ELR (cell line): ENCODE measurements at regions not wholly inside any gene's neighbourhood (a gene's known extent, or its start where the extent isn't known, plus 50 kb on each side); places are given as distances from the start of the nearest gene placed in this dataset.

ENCODE experiments used
- DNase-seq: peaks from one replicate; pipeline ENCODE4 v3.0.0-alpha.2; 2015; ENCODE audit warnings: low read depth

DNA sequence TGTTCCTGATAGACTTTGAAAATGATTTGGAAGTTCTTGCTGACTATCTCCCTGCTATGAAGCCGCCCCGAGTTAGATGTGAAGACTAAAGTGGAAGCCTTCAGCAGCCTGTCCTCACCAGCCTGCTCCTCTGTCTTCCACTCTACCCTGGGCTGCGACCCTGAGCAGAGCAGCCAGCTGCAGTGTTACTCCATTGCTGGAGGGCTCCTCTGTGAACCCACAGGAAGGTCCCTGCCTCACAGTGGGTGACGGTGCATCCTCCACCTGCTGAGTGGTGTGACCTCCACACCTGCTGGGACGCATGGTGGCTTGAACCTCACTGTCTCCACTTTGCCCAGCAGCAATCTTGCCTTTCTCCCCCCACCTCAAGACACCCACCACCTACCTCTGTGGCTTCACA is 116.4 kb downstream of the IRS2 start:
- DNase-seq = no peak

DNA sequence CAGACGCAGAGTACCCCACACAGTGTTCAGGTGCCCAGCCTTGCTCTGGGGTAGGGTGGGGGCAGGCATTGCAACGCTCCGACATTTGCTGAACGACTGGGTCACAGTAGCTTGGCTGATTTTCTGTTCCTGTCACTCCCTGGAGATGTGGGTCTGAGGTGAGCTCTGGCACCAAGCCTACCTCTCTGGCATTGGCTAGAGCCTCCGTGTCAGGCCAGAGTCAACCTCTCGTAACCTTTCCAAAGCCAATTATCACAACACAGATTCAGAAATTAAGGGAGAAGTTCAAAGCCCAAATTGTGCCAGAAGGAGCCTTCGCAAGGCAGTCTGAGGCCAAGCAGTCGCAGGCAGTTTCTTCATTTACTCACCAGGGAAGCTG is 117.2 kb downstream of the IRS2 start:
- DNase-seq = no peak

DNA sequence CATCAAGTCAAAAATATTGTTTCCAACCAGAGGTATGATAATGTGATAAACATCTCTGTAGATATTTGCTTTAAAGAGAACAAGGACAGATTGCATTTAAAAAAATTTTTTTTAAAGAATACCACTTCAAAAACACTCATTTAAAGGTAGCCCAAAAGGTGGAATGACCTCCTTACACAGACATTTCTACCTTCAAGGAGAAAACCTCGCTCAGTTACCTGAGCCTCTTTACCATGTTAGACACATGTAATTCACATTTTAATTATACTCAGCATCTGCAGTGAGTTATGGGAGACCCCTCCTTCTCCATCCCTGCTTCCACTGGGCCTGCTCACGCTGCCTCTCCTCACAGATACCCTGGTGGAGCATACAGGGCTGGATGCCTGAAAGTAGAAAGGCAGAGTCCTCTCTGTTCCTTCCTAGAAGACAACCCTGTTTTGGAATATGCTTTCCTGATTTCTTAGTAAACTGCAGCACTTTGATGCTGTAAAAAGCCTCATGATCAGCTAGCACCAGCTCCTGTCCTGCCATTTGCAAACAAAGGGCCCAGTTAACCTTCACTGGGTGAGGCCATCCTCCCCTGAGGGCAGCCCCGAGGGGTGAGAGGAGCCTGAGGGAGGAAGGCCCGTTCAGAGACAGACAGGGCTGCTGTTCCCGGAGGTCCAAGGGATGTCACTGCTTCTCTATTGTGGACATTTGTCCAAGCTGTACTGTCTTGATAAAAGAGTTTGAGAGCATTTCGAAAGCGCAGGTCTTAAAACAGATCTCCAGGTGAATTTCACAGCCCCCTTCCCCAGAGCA is 117.8 kb downstream of the IRS2 start:
- no peak for DNase-seq

DNA sequence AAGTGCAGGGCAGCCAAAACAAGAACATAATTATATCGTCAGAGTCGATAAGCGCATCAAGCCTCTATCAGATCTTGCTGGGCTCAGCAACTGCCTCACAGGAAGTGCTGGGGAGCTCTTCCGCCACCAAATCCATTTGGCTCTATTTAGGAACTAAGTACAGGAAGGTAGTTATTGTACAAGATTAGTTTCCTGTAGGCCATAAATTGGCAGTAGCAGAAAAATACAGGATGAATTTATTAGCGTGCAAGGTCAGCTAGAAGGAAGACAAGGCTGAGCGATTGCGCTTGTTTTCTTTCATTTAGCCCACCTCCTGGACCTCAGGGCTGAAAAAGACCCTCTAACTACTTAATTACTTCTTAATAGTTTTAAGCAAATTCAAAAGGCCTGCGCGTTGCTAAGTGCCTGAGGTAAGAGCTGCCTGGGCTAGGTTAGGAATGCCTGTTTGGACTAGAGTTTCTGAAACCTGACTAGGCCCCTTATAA is 118.5 kb downstream of the IRS2 start:
- no peak for DNase-seq

DNA sequence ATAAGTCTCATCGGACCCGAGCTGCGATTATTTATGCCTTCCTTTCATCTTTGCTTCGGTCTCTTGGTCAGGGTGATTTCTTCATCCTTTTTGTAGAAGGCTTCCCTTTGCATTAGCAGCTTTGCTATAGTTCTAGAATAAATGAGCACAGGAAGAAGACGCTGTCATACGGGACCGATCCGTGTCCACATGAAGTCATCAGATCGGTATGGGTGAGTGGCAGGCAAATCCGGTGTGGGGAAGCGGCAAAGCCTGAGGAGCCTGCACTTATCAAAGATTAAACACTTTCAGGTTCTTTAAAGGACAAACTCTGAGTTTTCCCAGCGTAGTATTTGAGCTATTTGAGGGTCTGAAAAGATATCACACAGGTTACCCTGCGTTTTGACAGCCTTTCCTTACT is 119.3 kb downstream of the IRS2 start:
- peak; percentile 56 for DNase-seq

DNA sequence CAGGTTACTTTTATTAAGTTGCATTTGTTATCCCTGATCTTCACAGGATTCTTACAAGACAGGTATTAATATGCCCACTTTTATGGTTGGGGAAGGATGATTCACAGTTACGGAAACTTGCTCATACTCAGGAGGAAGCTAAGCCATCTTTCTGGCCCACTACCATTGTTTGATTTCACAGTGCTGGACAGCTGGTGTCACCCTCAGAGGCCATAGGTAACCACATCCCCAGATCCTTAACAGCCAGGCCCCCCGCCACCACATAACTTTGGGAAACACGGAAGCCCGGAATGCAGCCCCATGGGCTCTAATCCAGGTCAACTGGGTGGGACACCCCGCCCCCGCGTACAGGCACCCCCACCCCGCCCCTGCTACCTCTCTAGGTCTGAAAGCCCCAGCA is 119.7 kb downstream of the IRS2 start:
- DNase-seq = no peak

DNA sequence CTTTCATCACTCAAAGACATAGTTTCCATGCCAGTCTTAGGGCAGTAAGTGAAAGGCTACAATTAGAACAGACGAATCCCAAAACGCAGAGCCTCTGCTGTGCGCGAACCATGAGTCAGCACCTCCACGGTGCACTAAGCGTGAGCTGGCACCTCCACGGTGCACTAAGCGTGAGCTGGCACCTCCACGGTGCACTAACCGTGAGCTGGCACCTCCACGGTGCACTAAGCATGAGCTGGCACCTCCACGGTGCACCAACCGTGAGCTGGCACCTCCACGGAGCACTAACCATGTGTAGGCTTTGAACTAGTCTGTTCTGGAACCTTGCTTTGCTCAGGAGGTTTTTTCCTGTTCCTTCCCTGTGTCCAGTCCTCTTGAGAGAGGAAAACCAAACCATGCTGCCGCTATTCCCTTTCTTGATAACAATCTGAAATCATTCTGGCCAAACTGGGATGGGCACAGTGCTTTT is 120.6 kb downstream of the IRS2 start:
- no peak for DNase-seq

DNA sequence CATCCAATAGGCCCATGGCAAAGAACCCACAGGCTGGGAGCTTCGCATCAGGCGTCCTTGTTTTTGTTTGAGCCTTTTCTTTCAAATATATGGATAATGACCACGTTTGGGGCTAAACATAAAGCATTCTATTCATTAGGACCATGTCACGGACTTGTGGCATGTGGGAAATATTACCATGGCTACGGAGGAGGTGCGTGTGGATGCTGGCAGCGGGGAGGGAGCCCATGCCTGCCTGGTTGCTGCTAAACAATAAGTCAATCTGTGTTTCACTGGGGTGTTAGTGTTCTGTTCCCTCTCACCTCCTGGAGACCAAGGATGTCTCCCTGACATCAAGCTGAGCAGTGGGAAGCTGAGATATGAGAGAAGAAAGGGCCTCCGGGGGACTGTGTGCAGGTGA is 121.1 kb downstream of the IRS2 start:
- DNase-seq = no peak

DNA sequence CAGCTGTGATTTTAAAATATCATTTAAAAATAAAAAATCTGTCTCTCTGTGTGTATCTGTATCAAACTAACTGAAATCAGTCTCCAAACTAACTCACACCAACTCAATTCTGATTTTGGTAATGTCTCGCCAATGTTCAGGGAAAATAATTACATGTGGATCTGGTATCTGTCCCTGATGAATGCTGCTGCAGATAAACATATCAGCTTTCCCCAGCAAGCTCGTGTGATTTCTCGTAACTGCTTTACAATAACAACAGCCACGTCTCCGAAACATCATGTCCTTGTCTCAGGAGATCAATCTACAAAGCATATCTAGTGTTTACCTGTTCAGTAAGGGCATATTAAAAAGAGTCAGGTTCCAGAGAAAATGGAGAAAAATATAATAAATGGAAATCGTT is 129.0 kb downstream of the IRS2 start:
- no peak for DNase-seq

DNA sequence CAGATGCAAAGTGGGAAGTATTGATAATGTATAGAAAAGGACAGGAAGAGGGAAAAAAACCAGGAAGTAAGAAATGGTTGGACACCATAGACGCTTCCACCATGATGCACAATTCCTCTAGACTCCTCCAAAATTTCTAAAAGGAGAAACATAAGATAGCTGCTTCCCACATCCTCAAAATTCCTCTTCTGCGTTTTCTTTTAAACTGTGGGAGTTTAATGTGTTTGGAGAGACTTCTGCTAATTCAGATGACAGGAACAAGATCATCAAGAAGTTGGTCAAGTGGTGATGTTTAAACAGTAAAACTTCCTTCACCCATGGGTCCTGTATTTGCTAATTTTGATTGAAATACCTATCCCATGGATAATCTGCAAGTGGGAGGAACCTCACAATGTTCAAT is 130.2 kb downstream of the IRS2 start:
- no peak for DNase-seq

DNA sequence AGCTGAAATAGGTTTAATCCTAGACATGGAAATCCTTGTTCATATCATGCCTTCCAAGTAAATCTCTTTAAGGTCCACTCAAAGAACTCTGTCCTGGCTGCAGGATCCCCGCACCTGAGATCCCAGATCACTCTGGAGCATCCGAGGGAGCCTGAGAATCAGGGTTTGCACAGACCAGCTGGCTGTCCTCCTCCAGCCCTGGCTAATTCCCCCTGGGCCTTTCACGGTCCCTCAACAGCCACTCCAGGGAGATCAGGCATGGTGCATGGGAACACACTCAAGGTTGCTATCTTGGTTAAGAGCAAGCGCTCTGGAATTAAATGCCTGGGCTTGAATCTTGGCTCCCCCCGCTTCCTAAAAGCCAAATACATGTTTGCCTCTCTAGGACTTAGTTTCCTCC is 130.8 kb downstream of the IRS2 start:
- DNase-seq = no peak

DNA sequence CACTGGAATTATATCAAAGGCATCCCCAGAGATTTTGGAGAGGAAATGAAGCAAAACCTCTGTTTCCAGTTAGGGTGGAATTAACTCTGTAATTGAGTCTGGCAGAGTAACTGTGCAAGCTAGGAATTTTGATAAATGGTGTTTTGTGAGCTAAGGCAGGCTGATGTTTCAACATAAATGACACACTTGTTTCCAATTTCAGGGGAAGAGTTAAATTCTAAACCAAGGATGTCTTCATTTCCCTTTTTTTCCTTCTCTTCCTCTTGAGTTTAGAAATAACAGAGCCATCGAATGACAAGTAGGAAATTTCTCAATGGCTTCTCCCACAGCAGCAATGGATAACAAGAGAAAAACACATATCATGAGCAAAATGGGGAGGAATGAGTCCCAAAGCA is 131.2 kb downstream of the IRS2 start:
- no peak for DNase-seq

DNA sequence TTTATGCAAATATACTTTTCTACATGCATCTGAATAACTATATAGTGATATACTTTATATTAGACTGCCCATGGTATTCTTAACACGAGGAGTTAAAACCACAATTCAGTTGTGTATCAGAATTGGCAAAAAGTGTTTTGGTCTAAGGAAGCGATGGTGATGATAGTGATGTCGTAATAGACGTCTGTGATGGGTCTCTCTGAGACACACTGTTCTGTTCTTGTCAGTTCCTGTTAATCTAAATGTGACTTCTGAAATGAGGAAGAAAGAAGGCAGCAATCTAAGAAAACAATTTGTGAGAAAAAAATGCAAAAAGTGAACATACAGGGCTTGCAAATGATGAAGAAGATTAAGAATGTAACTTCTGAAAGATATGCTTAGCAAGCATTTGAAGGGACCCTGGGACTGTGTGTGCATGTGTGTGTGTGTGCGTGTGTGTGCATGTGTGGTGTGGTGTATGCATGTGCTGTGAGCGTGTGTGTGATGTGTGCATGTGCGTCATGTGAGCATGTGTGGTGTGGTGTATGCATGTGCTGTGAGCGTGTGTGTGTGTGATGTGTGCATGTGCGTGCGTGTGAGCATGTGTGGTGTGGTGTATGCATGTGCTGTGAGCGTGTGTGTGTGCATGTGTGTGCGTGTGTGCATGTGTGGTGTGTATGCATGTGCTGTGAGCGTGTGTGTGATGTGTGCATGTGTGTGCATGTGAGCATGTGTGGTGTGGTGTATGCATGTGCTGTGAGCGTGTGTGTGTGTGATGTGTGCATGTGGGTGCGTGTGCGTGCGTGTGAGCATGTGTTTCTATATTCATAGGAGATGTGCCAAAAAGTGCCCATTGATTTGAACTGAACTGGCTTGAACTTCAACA is 131.8 kb downstream of the IRS2 start:
- no peak for DNase-seq

DNA sequence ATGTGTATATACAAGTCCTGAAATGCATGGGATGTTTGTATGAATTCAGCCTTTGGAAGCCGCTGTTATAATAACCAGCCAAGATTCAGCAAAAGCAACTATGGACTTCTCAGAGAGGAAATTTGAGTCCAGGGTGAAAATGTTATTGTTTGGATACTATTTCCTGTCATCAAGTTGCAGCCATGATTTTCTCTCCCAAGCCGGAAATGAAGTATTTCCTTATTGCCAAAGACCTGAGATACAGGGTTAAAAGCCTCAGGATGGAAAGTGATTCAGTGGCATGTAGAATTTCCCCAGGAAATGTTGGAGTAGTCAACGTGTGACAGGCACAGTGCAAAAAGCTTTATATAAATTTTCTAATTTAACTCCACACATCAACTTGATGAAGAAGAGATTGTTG is 133.9 kb downstream of the IRS2 start:
- peak; percentile 45 for DNase-seq

DNA sequence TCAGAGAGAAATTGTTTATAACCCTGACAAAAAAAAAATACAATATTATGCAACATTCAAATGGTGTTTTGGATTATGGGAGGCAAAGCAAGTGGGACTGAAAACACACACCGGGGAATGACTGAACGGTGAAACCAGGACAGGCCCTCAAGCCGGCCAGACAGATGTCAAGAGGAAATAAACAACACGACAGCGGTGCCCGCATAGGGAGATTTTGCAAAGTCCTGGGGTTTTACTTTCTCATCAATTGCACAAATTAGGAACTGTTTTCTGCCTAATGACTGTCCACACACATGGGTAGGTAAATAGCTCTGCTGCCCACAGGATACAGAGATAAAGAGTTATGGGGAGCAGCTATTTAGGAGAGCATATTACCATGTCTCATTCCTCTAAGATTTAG is 134.5 kb downstream of the IRS2 start:
- DNase-seq = no peak

DNA sequence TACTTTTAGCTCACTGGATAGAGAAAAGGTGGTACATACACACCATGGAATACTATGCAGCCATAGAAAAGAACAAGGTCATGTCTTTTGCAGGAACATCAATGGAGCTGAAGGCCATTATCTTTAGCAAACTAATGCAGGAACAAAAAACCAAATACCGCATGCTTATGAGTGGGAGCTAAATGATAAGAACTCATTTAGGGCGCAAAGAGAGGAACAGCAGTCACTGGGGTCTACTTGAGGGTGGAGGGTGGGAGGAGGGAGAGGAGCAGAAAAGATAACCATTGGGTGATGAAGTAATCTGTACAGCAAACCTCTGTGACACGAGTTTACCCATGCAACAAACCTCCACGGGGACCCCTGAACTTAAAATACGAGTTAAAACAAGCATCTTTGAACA is 135.1 kb downstream of the IRS2 start:
- DNase-seq = no peak

DNA sequence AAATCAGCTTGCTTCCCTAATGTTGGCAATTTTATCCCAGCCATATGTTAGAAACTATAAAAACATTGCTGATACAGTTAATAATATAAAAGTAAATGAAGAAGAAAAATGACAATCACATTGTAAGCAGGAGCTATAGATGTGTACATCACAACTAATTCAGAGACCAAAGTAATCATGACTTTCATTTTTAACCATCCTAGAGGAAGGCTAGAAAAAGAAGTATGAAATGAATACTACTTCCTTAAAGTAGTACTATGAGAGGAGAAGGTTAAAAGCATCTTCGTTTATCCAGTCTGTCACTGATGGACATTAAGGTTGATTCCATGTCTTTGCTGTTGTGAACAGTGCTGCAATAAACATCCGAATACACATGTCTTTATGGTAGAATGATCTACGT is 135.5 kb downstream of the IRS2 start:
- no peak for DNase-seq

DNA sequence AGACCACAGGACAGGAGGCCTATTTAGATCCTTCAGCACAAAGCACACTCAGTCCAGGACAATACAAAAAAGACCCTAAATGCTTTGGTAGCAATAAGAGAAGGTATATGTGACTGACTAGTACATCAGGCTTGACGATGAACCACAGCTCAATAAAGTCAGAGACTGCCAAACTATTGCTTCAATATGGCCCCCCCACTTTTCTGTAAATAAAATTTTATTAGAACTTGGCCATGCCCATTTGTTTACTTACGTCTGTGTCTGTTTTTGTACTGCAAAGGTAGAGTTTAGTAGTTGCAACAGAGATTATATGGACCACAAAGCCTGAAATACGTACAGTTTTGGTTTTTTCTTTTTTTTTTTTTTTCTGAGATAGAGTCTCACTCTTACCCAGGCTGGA is 136.7 kb downstream of the IRS2 start:
- DNase-seq = no peak

DNA sequence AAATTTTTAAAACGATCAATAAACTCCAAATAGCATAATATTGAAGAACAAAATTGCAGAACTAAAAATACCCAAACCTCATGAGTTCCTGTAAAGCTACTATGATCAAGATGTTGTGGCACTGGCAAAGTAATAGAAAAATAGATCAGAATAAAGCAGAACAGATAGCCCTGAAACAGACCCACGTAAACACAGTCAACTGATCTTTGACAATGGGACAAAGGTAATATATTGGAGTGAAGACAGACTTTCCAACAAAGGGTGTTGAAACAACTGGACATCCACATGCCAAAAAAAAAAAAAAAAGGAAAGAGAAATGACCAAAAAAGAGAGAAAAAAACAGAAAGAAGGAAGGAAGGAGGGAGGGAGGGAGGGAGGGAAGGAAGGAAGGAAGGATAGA is 138.7 kb downstream of the IRS2 start:
- DNase-seq = no peak

DNA sequence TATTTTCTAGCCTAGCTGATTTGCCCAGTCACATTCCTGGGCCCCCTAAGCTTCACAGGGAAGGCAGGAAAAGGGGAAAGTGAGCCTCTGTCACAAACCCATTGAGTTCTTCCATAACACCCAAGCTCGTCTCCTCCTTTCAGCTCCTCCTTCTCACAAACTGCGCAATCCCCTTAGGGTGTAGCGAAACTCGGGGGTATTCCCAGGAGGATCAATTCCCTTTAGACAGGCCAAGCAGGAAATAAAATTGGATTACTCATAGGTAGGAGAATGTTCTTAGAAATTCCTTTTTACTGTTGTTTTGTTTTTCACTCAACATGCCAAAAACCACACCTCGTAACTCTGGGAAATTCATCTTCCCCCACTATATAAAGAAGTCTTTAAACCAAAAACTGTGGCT is 139.3 kb downstream of the IRS2 start:
- peak; percentile 46 for DNase-seq

DNA sequence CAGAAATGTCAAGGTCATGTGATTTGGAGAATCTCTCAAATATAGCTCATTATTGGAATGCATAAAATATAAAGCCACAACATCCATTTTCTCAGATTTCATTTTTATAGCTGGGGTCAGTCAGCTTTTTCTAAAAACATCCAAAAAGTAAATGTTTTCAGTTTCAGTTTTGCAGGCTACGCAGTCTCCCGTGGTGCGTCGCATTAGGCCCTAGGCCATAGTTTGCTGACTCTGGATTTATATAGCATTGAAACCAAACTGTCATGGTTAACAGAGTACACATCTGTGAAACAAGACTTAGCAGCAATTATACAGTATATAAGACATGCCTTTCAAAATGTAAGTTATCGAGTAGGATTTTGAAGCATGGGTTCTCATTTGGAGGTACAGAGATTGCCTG is 140.0 kb downstream of the IRS2 start:
- no peak for DNase-seq

DNA sequence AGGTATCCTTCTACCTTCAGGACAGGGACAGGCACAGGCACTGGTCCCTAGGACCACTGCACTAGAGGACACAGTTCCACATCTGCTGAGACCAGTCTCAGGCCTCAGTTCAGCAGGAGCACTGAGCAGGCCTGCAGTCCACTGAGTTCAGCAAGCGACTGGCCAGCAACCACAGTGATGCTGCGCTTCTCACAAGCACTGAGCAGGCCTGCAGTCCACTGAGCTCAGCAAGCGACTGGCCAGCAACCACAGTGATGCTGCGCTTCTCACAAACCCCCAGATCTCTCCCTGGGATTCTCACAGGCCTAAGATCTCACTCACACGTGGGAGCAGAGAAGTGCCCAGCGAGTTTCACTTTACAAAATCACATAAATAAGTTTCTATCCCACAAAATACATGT is 140.6 kb downstream of the IRS2 start:
- DNase-seq = no peak

DNA sequence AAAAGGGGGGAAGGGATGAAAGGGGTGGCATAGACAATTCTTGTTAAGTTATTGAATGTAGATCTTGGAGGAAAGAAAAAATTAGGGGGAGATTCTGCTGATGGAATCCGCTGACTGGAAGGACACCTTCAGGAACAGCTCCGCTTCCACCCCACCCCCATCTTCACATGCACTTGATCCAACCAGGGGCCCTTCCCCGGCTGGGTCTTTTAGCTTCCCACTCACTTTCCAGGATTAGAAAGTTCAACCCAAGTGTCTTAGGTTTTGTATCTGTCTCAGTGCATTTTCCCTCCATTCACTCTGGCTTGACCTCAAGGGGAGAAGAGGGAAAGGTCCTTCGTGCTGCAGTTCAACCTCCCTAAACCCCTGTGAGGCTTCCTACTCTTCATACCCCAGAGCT is 141.4 kb downstream of the IRS2 start:
- no peak for DNase-seq
